GM12892 (cell line): ENCODE measurements at regions not wholly inside any gene's neighbourhood (a gene's known extent, or its start where the extent isn't known, plus 50 kb on each side); places are given as distances from the start of the nearest gene placed in this dataset.

ENCODE experiments used
- DNase-seq: peaks from one replicate; pipeline ENCODE4 v3.0.0; 2011; ENCODE audit not compliant: insufficient read length
- FAIRE-seq: peaks from 2 replicates; lab custom pipeline; 2011; peaks lifted over from hg19 to GRCh38; lab: Jason Lieb, UNC
- POLR2A ChIP-seq: IDR thresholded peaks from 2 replicates; pipeline ENCODE4 v1.6.1; 2011; ENCODE audit warnings: low read depth, low read length, control low read depth
- POLR2AphosphoS5 ChIP-seq: IDR thresholded peaks from 2 replicates; pipeline ENCODE4 v1.6.1; 2011; ENCODE audit warnings: low read depth, low read length, control low read depth
- TAF1 ChIP-seq: IDR thresholded peaks from 2 replicates; pipeline ENCODE4 v1.6.1; 2011; ENCODE audit warnings: low read depth, mild to moderate bottlenecking, control low read depth, low read length, borderline replicate concordance

DNA sequence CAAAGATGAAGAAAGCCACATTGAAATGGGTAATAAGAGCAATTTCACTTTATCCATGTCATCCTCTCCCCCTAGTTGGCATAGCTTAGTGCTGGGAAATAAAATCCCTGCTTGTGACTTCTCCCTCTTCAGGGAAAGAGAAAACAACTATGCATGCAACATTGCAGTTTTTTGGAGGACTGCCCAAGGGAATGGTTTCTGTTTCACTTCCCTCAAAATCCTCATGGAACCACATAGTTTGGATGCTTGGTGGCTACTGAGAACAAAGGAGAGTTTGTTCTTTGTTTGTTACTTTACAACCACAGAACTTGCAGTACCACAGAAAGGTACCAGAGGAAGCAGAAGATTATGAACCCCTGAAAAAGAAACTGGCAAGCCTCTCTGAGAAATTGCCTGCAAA lies 384.6 kb upstream of the RORA start:
- TF ChIP-seq POLR2A: no peak
- no peak for TF ChIP-seq TAF1
- no peak for TF ChIP-seq POLR2AphosphoS5
- no peak for DNase-seq
- FAIRE-seq: no peak

DNA sequence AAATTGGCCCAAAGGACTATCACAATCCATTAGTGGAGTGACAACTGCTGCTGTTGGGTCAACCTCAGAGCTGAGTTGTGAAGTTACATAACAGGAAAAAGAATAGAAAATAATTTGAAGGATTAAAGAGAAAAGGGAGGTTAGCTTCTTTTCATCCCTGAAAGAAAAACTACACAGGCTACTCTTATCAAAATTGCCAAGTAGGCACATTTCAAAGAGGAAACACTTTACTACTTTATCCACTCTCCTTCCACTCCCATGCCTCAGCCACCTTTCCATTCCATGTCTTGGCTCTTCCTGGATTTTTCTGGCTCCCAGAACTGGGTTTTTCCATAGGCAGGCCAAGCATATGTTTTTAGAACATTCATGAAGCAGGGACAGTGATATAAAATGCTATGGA lies 384.0 kb upstream of the RORA start:
- TF ChIP-seq TAF1 (no peak), POLR2A (no peak), POLR2AphosphoS5 (no peak)
- DNase-seq (no peak), FAIRE-seq (no peak)

DNA sequence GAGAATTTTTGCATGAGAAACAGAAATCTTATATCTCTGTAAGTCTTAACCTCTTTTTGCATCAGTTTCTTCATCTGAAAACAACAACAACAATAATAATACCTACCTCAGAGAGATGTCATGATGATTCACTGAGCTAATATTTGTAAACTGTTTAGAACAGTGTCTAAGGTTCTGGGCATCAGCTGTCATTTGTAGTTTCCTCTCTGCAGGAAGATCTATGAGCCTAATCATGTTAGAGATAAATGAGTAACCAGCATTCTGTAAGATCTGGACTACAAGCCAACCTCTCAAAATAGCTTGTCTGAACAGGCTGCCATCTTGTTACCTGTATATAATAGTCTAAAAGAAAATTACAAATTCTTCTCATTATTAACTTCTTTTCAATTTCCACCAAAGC lies 383.0 kb upstream of the RORA start:
- no peak for TF ChIP-seq TAF1
- no peak for TF ChIP-seq POLR2A
- no peak for TF ChIP-seq POLR2AphosphoS5
- DNase-seq: no peak
- FAIRE-seq: no peak

DNA sequence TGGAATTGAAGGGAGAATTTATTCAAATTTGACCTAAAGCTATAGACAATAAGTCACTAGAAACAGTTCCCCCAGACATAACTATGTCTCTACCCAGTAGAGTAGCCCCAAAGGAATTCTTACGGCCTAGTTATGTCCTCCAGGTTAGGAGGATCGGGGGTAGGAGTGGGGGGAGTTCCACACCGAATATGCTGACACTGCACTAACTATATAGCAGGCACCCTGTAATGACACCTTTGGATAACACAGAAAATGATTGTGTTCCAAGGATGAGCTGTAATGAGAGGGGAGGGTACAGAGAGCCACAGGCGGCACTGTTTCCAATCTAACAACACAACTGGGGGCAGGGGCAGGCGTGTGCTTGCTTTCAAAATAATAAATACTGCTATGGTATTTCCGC lies 376.2 kb upstream of the RORA start:
- FAIRE-seq (no peak), DNase-seq (no peak)
- TF ChIP-seq POLR2A (no peak), TAF1 (no peak), POLR2AphosphoS5 (no peak)

DNA sequence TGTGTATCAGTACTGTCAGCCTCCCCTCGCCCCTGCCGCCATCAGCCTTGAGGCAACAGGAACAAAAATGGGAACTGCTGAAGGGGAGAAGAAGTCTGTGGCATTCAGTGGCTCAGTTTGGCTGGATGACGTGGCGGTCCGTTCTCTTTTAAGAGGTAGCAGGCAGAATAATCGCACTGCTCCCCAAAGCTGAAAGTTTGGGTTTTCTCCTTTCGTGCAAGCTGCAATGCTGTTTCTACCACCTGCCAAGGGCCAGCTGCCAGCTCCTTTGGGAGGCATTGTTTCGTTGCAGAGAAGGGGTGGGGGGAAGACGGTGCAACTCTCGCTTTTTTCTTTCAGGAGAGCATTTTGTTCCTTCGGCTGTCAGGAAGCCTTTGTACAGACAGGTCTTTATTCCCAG lies 369.6 kb upstream of the RORA start:
- DNase-seq (no peak), FAIRE-seq (no peak)
- TF ChIP-seq TAF1 (no peak), POLR2AphosphoS5 (no peak), POLR2A (no peak)

DNA sequence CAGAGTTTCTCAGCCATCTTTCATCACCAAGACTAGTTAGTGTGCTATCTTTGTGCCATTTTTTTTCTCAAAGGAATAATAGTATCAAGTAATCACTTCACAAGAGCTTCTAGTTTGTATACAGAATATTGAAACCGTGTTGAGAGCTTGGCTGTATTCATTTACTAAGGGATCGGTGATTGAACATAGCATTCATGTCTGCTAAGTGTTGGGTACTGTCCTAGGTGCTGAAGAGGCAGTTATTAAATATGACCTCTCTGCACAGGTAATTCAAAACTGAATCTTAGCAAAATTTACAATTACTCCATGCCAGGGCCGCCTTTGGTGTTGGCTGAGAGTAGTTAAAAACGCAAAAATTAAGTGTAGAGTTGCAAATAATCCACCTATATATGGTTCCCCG lies 355.3 kb upstream of the RORA start:
- DNase-seq (no peak), FAIRE-seq (no peak)
- TF ChIP-seq POLR2A (no peak), TAF1 (no peak), POLR2AphosphoS5 (no peak)

DNA sequence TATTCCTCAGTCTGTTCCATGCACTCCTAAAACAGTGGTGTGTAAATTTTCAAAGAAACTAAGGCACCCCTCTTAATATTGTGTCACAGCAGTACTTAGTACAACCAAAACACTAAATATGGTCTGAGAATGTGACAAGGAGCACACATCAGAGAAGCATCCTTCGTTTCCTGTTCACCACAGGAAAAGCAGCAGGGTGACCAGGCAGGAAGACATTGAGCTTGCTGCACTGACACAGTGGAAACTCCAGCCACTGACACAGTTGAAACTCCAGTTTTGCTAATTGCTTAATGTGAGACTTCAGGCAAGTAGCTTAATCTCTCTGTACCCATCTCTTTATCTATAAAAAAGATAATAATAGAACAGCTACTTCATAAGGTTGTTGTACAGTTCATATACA lies 353.0 kb upstream of the RORA start:
- no peak for FAIRE-seq
- TF ChIP-seq TAF1: no peak
- TF ChIP-seq POLR2AphosphoS5: no peak
- TF ChIP-seq POLR2A: no peak
- no peak for DNase-seq

DNA sequence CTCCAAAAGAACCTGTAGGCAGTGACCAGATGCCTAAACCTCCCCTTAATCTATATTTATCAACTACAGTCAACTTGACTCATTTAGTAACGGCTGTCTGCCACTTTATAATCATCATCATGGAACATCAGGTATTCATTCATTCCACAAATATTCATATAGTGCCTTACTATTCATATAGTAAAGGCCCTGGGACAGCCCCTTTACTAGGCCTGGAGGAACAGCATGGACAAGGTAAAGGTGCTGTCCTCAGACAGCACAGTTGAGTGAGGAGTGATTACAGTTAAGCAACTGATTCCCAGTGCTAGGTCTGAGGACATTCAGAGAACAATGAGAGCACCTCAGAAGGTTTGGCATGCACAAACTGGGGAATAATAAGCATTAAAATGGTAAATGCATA lies 346.5 kb upstream of the RORA start:
- no peak for FAIRE-seq
- TF ChIP-seq POLR2AphosphoS5: no peak
- DNase-seq: no peak

DNA sequence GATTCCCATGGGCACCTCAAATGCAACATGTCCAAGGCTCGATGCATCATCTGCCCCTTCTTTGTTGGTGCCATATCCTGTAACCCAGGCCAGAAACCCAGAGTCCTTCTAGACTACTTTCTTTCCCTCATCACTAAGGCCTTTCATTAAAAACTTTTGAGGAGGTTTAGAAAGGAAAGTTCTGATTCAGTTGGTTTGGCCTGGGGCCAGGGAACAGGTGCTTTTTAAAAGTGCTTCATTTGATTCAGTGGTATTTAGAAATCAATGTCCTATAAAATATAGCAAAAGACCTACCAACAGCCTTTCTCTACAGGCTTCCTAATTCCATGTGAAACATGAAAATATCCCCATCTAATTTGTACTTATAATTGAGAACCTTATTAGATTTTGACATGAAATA lies 341.9 kb upstream of the RORA start:
- FAIRE-seq: no peak
- DNase-seq: no peak

DNA sequence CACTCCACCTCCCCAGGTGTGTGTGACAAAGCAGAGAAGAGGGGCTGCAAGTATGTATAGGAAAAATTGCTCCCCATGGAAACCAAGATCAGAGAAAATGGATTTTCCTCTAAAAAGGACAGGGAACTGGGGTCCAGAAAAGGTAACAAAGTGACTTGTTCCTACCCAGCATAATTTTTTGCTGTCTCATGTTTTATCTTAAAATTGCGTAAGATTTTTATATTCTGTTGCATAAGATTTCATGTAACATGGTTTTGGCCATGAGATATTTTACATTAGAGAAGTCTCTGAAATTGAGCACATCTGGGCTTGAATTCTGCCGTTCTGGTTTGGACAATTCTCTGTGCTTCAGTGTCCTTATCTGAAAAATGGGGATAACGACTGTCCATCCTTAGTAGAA lies 335.7 kb upstream of the RORA start:
- DNase-seq (no peak), FAIRE-seq (no peak)
- TF ChIP-seq POLR2A (no peak), TAF1 (no peak), POLR2AphosphoS5 (no peak)

More for the DNA sequence above, 341.9 kb upstream of the RORA start:
- TF ChIP-seq POLR2AphosphoS5: no peak
- no peak for TF ChIP-seq TAF1
- no peak for TF ChIP-seq POLR2A

DNA sequence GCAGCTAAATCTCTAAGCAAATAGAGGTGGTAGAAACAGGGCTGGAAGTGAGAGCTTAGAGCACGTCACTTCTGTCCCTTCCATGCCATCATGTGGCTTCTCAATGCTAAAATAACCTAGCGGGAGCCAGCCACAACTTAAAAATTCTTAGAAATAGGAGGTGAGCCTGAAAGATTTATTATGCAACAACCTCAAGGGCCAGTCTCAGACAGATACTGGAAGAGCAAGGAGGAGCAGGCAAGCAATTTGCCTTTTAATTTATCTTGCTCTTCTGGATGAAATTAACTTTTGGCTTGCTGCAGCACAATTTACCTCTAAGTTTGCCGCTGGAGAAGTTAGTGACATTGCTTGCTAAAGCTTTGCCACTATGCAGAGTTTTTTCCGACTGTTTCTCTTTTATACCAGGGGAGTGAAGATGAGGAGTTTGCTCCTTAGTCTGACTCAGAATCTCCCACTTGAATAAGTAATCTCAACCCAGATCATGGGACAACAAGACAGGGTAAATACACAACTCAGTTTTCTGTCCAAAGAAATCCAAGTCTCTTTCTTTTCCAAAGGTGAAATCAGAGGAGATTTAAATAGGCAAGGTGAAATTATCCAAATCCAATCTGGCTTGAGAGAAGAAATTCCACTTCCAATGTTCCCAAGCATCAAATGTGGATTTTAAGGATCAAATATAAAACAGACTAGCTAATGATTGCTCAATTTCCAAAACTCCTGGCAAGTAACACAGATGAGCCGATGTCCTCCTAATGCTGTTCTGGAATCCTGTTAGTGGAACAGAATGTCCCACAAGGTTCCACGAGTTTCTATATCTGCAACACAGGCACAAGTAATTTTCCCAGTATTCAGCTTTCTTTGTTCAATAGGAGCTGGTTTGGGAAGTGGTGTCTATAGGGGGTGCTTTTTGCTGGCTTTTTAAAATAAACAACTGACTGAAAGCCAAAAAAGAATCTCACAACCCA lies 329.4 kb upstream of the RORA start:
- TF ChIP-seq TAF1 (no peak), POLR2AphosphoS5 (no peak), POLR2A (no peak)
- no peak for FAIRE-seq

DNA sequence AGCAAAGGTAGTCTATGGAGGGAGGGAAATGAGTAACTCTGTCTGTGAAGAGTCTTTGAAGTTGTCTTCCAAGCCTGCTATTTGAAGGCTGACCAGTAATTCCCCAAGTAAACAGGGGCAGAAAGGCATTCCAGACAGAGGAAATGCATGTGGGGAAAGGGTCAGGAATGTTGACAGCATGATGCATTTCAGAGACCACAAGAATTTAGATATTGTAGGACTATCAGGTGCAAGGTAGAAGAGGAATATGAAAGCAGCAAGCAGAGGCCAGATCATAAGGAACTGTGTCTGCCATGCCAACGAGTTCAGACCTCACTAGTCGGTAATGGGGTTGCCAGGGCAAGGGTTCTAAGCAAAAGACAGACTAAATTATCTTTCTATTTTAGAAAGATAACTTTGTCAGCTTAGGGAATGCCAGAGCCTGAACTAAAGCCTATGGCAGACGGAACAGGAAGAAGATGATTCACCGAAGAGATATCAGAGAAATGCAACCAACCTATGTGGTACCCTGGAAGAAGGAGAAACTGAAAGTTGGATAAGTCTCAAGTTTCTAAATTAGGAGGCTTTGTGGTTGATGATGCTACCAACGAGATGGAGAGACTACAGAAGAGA lies 327.0 kb upstream of the RORA start:
- FAIRE-seq: no peak
- DNase-seq: no peak
- TF ChIP-seq TAF1 (no peak), POLR2AphosphoS5 (no peak), POLR2A (no peak)

More for the DNA sequence above, 329.4 kb upstream of the RORA start:
- DNase-seq: no peak
